ENCODE measurements at regions not wholly inside any gene's neighbourhood (a gene's known extent, or its start where the extent isn't known, plus 50 kb on each side); places are given as distances from the start of the nearest gene placed in this dataset.

DNA sequence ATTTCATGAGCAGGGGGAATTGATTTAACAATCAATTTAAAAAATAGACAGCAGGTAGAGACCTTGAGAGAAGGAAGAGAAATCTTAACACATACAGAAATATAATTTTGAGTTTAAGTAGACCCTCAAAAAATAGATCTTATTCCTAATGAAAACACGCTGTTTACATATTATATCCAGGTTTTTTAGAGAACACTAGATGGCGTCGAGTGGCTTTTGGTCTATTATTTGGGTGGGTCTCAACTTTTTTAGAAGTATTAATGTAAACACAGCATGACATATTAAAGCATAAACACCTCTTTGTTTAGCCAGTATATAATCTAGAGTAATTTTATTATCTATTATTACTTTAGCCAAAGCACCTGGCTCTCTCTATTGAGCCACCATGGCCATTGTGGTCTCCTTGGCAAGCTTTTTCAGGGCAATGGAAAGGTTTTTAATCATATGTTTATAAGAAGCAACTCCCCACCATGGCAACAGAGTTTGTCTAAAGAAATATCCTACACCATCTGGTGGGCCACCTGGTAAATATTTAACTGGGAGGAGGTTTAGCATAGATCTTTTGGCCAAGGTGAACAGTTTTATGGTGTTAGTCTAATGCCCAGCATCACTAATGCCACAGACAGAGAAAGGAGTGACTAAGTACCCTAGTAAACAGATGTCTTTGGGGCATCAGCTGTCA, 59.7 kb upstream of the PRSS1 start:
- TF ChIP-seq CTCF (conservative IDR thresholded peaks at IDR 0.05; ENCODE audit: low read length), result no peak
- no peak for TF ChIP-seq EZH2phosphoT487 (IDR thresholded peaks at IDR 0.05; ENCODE audit: borderline replicate concordance)

All from Loucy (cell line).